ENCODE measurements at regions not wholly inside any gene's neighbourhood (a gene's known extent, or its start where the extent isn't known, plus 50 kb on each side); places are given as distances from the start of the nearest gene placed in this dataset.

DNA sequence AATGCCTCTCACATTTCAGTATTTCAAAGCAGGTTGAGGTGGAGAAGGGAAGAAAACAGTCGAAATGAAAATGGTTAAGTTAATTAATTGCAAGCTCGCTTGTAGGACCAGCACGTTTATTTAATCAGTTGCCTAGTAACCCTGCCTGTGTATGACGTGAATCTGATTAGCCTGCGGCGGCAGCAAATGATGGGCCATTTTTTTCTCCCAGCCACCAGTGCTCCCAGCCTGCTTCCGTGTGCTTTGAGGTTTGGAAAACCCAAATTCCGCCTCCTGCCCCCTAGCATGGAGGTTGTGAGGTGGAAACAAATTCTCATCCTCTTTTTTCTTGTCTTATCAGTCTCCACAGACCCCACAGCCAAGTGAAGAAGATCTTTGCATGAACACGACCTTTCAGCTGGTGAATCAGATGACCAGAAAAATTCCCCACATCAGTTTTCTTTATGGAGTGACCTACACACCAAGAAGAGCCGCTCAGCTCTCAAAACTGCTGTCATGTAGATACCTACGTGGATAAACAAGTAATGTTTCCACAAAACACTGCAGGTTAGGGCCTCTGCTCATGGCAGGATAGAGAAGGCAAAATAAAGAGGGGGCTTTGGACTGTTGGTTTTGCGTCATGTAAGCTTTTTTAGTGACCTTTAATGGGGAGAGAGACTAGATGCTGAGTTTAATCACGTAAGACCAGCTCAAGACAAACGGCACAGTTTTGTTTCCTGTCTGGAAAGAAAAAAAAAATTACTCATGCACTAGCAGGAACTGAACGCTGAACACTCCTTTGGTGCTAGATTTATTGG is 572.9 kb upstream of the NOX3 start:
- no peak for DNase-seq

GRCh38 chr6:156027248-156027626 is 571.6 kb upstream of the NOX3 start:
- DNase-seq: no peak

DNA sequence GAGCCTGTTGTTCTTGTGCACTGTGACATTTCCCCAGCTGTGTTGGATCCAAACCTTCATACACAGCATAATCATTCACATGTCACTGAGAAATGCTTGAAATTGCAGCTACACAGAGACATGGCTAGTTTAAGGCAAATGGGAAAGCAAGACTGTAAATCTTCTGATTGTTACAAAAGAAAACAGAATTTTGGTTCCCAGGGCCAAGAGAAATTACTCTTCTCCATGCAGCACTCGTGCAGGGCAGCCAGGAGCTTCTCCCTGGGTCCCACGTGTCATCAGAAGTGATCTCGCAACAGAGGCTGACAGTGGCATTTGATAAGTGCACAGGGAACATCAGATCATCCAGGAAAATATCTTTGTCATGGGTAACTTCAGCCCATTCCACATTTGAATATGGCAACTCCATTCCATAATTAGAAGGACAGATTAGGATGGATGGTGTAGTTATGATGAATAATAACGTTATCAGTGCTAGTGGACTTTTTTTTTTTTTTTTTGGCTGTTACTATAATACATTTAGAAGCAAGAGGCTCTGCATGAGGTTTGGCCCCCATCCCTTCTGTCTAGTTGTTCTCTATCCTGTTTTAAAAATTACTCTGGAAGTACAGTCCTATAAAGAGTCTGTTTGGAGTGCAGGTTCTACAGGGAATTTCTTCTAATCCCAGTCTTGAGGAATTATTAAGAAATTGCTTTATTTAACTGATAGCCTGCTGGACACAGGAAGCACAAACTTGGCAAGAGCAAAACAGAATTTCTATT is 571.0 kb upstream of the NOX3 start:
- no peak for DNase-seq

DNA sequence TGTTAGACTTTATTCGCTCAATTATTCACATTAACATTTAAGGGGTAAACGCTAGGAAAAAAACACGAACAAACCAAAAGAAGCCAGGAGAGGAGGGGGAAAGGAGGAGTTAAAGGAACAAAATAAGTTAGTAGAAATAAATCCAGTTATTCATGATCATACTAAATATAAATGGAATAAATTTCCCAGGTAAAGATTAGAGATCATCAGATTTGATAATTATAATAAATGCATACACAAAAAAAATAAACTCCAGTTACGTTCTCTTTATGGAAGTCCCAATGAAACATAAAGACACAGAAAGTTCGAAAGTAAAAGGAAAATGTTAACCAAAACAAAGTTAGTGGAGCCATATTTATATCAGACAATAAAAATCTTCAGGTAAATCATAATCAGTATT is 568.7 kb upstream of the NOX3 start:
- DNase-seq: no peak

- DNase-seq: no peak
Measured at GRCh38 chr6:156021746-156022396, 566.2 kb upstream of the NOX3 start.

DNA sequence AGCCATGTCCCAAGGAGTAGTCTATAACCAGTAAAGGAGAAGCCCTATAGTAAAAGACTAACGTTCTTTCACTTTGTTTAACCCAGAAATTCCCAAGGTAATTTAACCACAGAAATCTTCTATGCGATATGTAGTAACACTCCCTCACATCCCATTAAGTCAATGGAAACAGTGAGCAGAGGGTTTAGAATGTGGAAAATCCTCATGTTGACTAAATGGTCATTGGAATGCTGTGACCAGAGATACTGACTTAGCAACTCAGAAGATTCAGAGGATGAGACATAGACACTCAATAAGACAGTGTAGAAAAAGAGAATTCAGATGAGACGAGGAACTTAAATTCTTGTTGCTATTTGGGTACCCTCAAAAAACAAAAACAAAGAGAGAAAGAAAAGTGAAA is 562.2 kb upstream of the NOX3 start:
- DNase-seq: no peak

- no peak for DNase-seq
Measured at GRCh38 chr6:156016186-156016976, 560.7 kb upstream of the NOX3 start.

GRCh38 chr6:156013155-156013554 is 557.5 kb upstream of the NOX3 start:
- peak; percentile 33 for DNase-seq

DNA sequence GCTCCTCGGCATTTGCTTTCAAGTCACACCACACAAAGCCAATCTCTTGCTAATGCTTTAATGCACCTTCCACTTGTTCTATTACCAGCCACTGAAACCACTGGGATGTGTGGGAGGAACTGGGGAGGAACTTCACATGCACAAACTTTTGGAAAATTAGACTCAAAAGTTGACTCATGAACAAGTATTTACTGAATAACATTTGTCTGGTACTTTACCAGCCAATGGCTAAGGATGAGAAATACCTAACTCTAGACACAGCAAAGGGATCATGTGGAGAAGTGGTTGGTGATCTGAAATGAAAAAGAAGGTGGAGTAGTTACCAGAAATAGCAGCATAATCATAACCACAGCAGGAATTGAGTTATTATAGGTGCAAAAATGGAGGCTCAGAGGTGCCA is 554.0 kb upstream of the NOX3 start:
- DNase-seq: no peak

GRCh38 chr6:156004796-156005195 is 549.2 kb upstream of the NOX3 start:
- DNase-seq: no peak

GRCh38 chr6:155996151-155996550 is 540.5 kb upstream of the NOX3 start:
- no peak for DNase-seq

DNA sequence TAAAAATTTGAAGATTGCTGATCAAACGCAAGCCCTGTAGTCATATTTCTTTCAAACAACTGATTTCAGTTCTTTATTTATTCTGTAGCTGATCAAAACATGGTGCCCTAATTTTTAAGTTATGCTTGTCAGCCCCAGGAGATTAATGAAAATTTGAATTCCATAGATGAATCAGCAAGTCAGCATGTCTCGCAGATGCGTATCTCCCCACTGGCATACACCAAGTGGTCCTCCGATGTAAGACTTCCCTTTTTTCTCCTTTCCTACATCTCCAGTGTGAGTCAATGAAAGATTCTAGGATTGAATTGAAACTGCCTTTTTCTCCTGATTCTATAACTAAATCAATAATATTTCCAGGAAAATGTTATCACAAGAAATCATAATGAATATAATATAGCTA is 539.6 kb upstream of the NOX3 start:
- DNase-seq: no peak

- no peak for DNase-seq
Measured at GRCh38 chr6:155994086-155994485, 538.4 kb upstream of the NOX3 start.

GRCh38 chr6:155993240-155993639 is 537.6 kb upstream of the NOX3 start:
- DNase-seq: no peak

DNA sequence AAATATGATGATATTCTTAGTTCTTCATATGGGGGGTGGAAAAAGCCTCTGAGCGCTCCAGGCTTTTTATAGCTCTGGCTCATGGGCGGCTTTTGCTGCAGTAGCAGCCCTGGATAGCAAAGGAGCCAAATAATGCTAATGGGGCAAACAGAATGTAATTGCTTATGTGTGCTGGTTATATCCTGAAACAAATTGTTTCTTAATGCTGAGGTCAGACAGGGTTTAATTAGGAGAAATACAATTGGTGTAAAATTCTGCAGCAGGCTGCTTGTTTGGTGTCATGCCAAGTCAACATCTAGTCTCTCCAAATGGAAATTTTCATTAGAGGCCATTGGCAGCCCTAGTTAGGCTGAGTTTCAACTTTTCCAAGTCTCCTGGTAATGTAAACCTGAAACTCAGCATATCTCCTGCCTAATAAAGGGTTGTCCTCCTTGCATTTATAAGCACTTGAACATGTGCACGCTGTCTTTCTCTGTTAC is 530.1 kb upstream of the NOX3 start:
- no peak for DNase-seq

DNA sequence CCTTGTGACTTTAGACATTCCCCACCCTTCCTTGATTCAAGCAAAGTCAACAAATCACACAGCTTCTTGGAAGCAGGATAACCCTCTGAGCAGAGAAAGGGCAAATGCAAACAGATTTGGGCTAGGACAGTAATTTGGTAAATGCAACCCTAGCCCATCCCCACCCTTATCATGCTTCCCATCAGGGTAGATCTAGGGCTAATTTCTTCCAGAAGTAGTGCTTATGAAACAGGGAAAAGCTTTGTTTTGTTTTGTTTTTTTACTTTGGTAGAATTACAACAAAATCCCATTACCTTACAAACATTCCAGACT is 525.1 kb upstream of the NOX3 start:
- no peak for DNase-seq

DNA sequence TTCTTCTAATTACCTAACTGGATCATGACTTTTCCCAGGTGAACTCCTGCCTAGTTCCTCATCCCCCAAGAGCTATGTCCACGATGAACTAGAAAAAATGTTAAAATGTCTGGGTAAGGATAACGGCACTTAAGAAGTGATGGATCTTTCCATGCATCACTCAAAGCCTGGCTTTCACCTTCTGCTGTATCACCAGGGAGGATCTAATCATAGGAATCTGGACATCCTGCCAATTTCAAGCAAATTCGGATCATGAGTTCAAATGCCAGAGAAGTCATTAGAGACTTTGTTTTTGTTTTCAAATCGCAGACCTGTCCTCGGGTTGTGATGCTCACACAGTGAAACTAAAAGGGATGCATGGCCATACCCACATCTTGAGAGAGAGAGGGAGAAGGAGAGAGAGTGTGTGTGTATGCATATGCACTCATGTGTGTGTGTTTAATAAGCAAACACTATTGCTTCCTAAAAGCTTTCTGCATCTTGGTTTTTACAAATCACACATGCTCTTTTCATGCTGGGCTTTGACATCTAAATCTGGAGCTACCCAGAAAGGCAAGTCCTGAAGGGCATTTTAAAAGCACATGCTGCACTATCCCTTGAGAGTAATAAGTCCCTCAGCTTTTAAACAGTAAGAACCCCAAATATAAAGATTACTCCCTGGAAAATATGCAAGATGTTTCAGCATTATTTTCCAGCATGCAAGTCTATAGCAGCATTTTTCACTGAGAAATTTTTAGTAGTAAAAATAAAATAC is 524.6 kb upstream of the NOX3 start:
- DNase-seq: peak; percentile 9

DNA sequence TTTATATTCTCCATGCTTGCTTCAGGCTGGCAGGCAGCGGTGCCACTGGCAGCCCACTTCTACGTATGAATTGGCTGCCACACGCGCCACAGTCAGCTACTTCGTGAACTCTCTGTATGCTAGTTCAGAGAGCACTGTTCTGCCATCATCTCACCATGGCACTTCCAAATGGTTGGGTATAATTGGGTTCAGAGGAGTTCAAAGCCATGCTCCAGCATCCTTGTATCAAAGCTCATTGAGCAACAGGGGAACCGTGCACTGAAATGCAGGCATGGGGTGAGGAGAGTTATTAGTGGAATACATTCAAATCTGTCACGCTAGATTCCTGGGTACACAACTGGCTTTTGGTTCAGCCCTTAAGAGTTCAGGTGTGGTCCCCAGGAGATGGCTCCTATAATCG is 519.9 kb upstream of the NOX3 start:
- DNase-seq: no peak

DNA sequence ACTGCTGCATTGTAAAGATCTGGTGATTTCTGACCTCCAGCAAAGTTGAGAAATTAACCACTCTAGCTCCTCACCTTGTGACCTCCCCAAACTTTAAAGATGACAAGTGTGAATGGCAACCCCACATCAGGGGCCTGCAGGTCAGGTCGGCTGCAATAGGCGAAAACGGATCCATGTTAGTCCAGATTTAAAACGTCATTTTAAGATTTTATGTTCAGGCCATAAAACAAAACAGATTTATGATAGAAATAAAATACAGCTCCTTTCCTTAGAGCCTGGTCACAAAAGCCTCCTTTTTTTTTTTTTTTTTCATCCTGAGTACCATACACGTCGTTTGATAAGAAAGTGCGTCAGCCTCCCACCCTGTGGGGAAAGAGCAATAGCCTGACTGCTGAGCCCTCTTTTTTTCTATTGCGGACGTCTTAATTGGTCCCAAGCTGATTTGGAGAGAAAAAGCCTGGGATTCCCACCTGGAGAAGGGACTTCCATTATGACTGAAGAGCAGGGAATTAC is 519.2 kb upstream of the NOX3 start:
- DNase-seq: no peak

GRCh38 chr6:155974359-155974758 is 518.7 kb upstream of the NOX3 start:
- DNase-seq: no peak

- no peak for DNase-seq
Measured at GRCh38 chr6:155970876-155971708, 515.5 kb upstream of the NOX3 start.
